ENCODE measurements at regions not wholly inside any gene's neighbourhood (a gene's known extent, or its start where the extent isn't known, plus 50 kb on each side); places are given as distances from the start of the nearest gene placed in this dataset.
"Not testable (repeated sequence)": the region's sequence is repeated elsewhere in the genome, so short reads cannot be mapped to it uniquely, and the experiment has no call there.

- DNase-seq: no peak
These were observed 1327.9 kb downstream of the BRINP3 start for GRCh38 chr1:189149547-189150375.

DNA sequence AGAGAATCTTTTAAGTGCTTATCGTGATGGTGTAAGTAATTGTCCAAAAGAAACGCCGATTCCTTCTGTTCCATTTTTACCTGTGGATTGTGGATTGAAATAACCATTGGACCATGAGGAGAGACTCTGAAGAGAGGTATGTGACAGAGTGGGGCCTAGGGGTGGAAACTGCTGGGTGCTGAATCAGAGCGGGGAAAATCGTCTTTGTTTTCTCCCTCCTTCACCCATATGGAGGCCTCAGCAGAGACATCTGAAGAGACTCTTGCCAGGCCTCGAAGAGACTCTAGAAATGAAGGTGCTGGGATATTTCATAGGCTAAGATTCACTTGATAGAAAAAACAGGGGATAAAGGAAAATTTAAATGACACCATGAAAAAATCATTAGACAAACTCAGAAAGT is 1327.0 kb downstream of the BRINP3 start:
- DNase-seq: no peak

GRCh38 chr1:189151361-189151760 is 1326.3 kb downstream of the BRINP3 start:
- DNase-seq: no peak

DNA sequence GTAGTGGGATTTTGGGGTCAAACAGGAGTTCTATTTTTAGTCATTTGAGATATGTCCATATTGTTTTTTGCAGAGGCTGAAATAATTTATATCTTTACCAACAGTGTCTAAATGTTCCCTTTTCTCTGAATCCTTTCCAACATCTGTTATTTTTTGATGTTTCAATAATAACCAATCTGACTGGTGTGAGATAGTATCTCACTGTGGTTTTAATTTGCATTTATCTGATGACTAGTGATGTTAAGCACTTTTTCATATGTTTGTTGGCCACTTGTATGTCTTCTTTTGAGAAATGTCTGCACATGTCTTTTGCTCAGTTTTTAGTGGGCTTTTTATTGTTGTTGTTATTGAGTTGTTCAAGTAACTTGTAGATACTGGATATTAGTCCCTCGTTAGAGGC is 1325.0 kb downstream of the BRINP3 start:
- DNase-seq: no peak

GRCh38 chr1:189158155-189158554 is 1319.5 kb downstream of the BRINP3 start:
- DNase-seq: no peak

GRCh38 chr1:189175889-189176288 is 1301.8 kb downstream of the BRINP3 start:
- DNase-seq: no peak

GRCh38 chr1:189180057-189180456 is 1297.6 kb downstream of the BRINP3 start:
- DNase-seq: no peak

GRCh38 chr1:189185097-189185496 is 1292.6 kb downstream of the BRINP3 start:
- no peak for DNase-seq

- no peak for DNase-seq
These were observed 1284.7 kb downstream of the BRINP3 start for GRCh38 chr1:189192741-189193520.

DNA sequence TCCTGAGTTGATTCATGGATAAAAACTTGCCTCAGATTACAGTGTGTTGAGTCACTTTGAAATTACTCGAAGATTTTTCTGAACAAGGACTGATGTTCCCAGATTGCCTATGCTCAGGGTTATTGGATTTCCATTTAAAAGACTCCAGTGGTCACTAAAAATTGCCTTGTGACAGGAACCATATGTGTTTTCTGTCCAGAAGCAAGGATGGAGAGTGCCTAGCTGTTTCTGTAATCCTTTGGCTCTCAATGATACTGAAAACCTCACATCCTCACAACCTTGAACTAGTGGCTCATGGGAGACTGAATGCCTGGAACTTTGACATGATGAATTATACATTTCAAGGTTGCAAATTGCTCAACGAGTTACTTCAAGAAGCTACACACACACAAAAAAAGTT is 1271.8 kb downstream of the BRINP3 start:
- DNase-seq: no peak

- DNase-seq: no peak
These were observed 1271.0 kb downstream of the BRINP3 start for GRCh38 chr1:189206617-189207016.

GRCh38 chr1:189211742-189212141 is 1265.9 kb downstream of the BRINP3 start:
- no peak for DNase-seq

- DNase-seq: no peak
These were observed 1265.1 kb downstream of the BRINP3 start for GRCh38 chr1:189212606-189213005.

DNA sequence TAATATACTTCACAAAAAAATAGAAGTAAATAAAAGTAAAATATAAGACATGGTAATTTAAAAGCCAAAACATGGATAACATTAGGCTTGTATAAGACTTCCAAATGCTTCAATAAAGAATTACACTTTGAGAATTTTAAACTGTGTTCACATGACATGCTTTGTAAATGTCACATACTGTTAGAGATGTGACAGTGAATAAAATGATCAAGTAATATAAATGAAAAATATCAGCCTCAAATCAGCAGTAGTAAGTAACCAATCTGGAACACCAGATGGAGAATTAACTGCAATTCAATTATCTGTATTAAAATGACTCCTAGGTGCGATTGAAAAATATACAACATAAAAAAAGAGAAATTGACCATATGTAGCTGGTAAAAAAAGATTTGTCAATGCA is 1260.8 kb downstream of the BRINP3 start:
- no peak for DNase-seq

DNA sequence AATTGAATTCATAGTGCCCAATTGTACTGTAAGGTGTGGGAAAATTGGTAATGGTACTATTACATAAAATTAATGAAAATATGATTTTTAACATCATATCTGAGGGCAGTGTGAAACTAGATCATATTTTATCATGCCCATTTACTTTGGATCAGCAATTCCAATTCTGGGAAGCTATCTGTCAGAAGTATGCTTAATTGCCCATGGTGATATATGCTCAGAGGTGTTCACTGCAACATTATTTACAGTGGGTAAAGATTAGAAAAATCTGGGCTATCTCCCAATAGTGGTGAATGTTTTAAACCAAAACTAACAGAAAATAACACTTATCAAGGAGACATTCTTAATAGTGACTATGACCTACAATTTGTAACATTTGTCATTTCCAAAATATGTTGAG is 1260.0 kb downstream of the BRINP3 start:
- DNase-seq: no peak

DNA sequence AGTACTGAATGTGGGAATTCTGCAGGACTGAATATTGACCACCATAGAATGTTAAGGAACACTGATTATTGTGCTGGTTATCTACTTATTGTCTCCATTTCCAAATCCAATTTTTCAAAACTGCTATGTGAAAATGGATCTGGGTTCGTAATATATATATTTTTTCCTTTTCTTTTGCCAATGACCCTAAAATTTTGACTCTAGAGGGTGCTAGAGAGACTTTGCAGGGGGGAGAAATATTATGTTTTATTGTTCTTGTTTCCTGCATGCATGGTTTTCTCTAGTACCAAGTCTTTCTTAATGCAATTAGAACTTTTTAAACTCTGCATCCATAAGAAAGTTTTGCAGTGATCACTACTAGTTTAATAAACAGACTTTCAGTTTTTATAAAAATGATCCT is 1256.9 kb downstream of the BRINP3 start:
- DNase-seq: peak; percentile 22 to 46

DNA sequence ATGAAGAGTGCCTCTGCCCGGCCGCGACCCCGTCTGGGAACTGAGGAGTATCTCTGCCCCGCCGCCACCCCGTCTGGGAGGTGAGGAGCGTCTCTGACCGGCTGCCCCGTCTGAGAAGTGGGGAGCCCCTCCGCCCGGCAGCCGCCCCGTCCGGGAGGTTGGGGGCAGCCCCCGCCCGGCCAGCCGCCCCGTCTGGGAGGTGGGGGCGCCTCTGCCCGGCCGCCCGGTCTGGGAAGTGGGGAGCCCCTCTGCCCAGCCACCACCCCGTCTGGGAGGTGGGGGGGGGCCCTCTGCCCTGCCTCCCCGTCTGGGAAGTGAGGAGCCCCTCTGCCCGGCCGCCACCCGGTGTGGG is 1251.9 kb downstream of the BRINP3 start:
- DNase-seq: not testable (repeated sequence)

- no peak for DNase-seq
These were observed 1250.9 kb downstream of the BRINP3 start for GRCh38 chr1:189226779-189227178.

- no peak for DNase-seq
These were observed 1240.7 kb downstream of the BRINP3 start for GRCh38 chr1:189237008-189237407.

- DNase-seq: no peak
These were observed 1223.9 kb downstream of the BRINP3 start for GRCh38 chr1:189253601-189254350.

- not testable (repeated sequence) for DNase-seq
These were observed 1216.5 kb downstream of the BRINP3 start for GRCh38 chr1:189261128-189261527.

DNA sequence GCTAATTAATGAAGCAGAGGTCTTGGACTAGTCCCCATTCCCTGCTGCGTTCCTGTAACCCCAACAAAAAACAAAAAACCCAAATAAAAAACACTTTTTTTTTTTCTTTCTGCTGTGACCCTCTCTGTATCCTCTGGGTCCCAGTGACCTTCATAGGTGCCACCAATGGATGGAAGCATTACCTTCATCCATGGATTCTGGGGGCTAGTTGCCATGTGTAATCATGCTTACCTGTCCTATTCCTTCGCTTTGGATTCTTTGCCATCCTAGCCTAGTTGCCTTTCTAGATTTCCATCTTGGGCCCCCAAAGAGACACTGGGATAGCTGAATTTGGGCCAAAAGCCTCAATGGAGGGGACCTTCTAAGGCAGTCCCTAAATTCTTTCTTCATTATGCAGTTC is 1208.7 kb downstream of the BRINP3 start:
- DNase-seq: peak in 1 of 2 experiments; percentile 1

DNA sequence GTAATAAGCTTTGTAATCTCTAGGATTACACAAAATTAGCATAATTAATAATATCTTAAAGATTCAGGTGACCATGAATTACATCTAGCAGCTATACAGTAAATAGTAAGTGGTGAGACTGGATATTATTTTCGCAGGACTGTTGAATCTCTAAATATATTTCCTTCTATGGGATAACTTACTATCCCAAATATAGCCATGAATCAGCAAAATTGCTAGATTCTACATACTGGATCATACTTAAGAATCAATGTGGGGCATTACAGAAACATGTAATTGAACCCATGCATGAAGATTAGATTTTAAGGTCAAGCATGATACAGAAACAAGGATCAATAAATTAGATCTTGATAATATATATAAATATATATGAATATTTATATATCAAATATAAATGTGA is 1203.4 kb downstream of the BRINP3 start:
- DNase-seq: no peak

DNA sequence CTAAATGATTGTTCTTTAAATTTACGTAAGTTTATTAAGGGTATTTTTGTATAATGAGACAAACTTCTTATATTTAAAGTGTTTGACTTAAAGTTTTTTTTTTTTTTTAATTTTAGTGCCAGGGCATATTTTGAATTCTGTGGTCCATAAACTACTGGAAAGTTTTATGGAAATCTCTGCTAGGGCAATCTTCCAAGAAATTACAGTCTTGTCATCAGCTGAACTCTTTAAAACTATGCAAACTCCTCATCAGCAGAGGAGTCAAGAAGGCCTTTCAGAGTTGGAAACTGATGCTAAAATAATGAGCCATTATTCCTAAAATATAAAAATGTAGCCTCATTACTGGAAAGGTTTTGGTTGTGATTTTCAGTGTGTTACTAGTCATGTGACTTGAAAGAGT is 1201.9 kb downstream of the BRINP3 start:
- no peak for DNase-seq
